SK-N-SH (cell line): ENCODE measurements at regions not wholly inside any gene's neighbourhood (a gene's known extent, or its start where the extent isn't known, plus 50 kb on each side); places are given as distances from the start of the nearest gene placed in this dataset.

Experiments
- CTCF ChIA-PET: fragments of 300-600, 350-600 bp; formaldehyde crosslinking; extraction: SDS; loops from one replicate; lab custom pipeline; 2021; lab: Yijun Ruan, JAX
- POLR2A ChIA-PET: fragments of 350-600 bp; sonication (Branson Sonifier 250); formaldehyde crosslinking; extraction: SDS; loops from one replicate; lab custom pipeline; 2020; ENCODE audit warnings: antibody characterized with exemption, inconsistent platforms; lab: Yijun Ruan, JAX
- DNase-seq: peaks from one replicate; pipeline ENCODE4 v3.0.0; 2012
- H2AFZ ChIP-seq: fragments of 200-600 bp; sonication (generic); 2 replicates; pipeline ENCODE4 v1.8.1; 2016; ENCODE audit warnings: antibody characterized with exemption, mild to moderate bottlenecking, low read depth
- H3F3A ChIP-seq: fragments of 200-600 bp; sonication (generic); replicated peaks from 2 replicates; pipeline ENCODE3; 2016; ENCODE audit warnings: antibody characterized with exemption, mild to moderate bottlenecking; ENCODE audit not compliant: insufficient read depth
- H3K27ac ChIP-seq, 2 experiments: fragments of 200-500 bp in 1 of 2; fragments of 200-600 bp in 1 of 2; sonication (Bioruptor generic) in 1 of 2; sonication (generic), shearing (Covaris generic) in 1 of 2; 2 replicates each; pipeline versions ENCODE4 v1.5.1 to v1.6.1; 2014 to 2016; ENCODE audit warnings: low read depth in 2 of 2, inconsistent platforms in 1 of 2, low read length in 1 of 2, mild to moderate bottlenecking in 1 of 2, mixed read lengths in 1 of 2
- H3K27me3 ChIP-seq: fragments of 200-600 bp; sonication (generic), shearing (Covaris generic); 2 replicates; pipeline ENCODE4 v1.6.1; 2016; ENCODE audit warnings: mixed run types; ENCODE audit not compliant: insufficient read depth
- H3K36me3 ChIP-seq, 2 experiments: fragments of 200-500 bp in 1 of 2; fragments of 200-600 bp in 1 of 2; sonication (Bioruptor generic) in 1 of 2; sonication (generic) in 1 of 2; replicated peaks in 1 of 2; 2 replicates each; pipeline versions ENCODE3 to v1.5.1; 2014 to 2016; ENCODE audit warnings: low read length in 1 of 2, mild to moderate bottlenecking in 1 of 2; ENCODE audit not compliant: insufficient read depth in 2 of 2, control insufficient read depth in 1 of 2
- H3K4me1 ChIP-seq, 2 experiments: fragments of 200-500 bp in 1 of 2; fragments of 200-600 bp in 1 of 2; sonication (Bioruptor generic) in 1 of 2; sonication (generic), shearing (Covaris generic) in 1 of 2; 2 replicates each; pipeline versions ENCODE4 v1.5.1 to v1.6.1; 2014 to 2016; ENCODE audit warnings: low read depth in 1 of 2, low read length in 1 of 2, mixed run types in 1 of 2; ENCODE audit not compliant: insufficient read depth in 2 of 2, control insufficient read depth in 1 of 2
- H3K4me2 ChIP-seq: fragments of 200-600 bp; sonication (generic), shearing (Covaris generic); 2 replicates; pipeline ENCODE4 v1.6.1; 2017; ENCODE audit warnings: mixed run types
- H3K4me3 ChIP-seq, 2 experiments: fragments of 200-500 bp in 1 of 2; fragments of 200-600 bp in 1 of 2; sonication (Bioruptor generic) in 1 of 2; sonication (generic), shearing (Covaris generic) in 1 of 2; 2 replicates each; pipeline versions ENCODE4 v1.5.1 to v1.8.1; 2014 to 2016; ENCODE audit warnings: low read depth in 2 of 2, inconsistent platforms in 1 of 2, low read length in 1 of 2, mild to moderate bottlenecking in 1 of 2, mixed read lengths in 1 of 2, moderate library complexity in 1 of 2
- H3K79me2 ChIP-seq: fragments of 200-600 bp; sonication (generic); 2 replicates; pipeline ENCODE4 v1.8.1; 2017; ENCODE audit warnings: mild to moderate bottlenecking; ENCODE audit not compliant: insufficient read depth
- H3K9ac ChIP-seq: fragments of 200-600 bp; sonication (generic); 2 replicates; pipeline ENCODE4 v1.6.1; 2017; ENCODE audit warnings: mixed run types
- H3K9me2 ChIP-seq: fragments of 200-600 bp; sonication (generic); 2 replicates; pipeline ENCODE4 v1.6.1; 2017; ENCODE audit warnings: mixed run types
- H3K9me3 ChIP-seq: fragments of 200-600 bp; sonication (generic); 2 replicates; pipeline ENCODE4 v1.6.1; 2017; ENCODE audit warnings: mixed run types, mild to moderate bottlenecking, moderate library complexity
- H4K20me1 ChIP-seq: fragments of 200-600 bp; sonication (generic); 2 replicates; pipeline ENCODE4 v1.6.1; 2017; ENCODE audit warnings: mild to moderate bottlenecking, mixed run types; ENCODE audit not compliant: insufficient read depth
- CHD2 ChIP-seq: fragments of 150-350 bp; IDR thresholded peaks from 2 replicates; pipeline ENCODE4 v1.6.1; 2018; ENCODE audit warnings: low read length; ENCODE audit not compliant: partially characterized antibody
- CTCF ChIP-seq: fragments of 200-600 bp; sonication (generic); IDR thresholded peaks from 2 replicates; pipeline ENCODE4 v1.6.1; 2017; ENCODE audit warnings: antibody characterized with exemption, mild to moderate bottlenecking, moderate library complexity
- FOSL2 ChIP-seq: IDR thresholded peaks from 2 replicates; pipeline ENCODE4 v1.4.0; 2012; ENCODE audit warnings: low read depth, mild to moderate bottlenecking, moderate library complexity, borderline replicate concordance
- NRF1 ChIP-seq: IDR thresholded peaks from 2 replicates; pipeline ENCODE4 v1.6.1; 2012; ENCODE audit warnings: low read depth, mild to moderate bottlenecking, low read length
- PBX3 ChIP-seq: IDR thresholded peaks from 2 replicates; pipeline ENCODE4; 2012
- POLR2AphosphoS5 ChIP-seq: IDR thresholded peaks from 2 replicates; pipeline ENCODE4 v1.6.1; 2012; ENCODE audit warnings: low read depth, low read length
- RAD21 ChIP-seq: IDR thresholded peaks from 2 replicates; pipeline ENCODE4 v1.6.1; 2012; ENCODE audit warnings: mild to moderate bottlenecking, low read length
- SIN3A ChIP-seq: IDR thresholded peaks from 2 replicates; pipeline ENCODE4 v1.6.1; 2012; ENCODE audit warnings: low read depth, mild to moderate bottlenecking, low read length, moderate library complexity, borderline replicate concordance
- SMC3 ChIP-seq: IDR thresholded peaks from 2 replicates; pipeline ENCODE4 v1.6.1; 2012; ENCODE audit warnings: low read depth, low read length, improper control_type of control experiment
- WGBS: methylation state at CpG from one replicate; pipeline ENCODE4 v1.1.6; 2017; ENCODE audit warnings: low lambda C conversion rate; 5-methylcytosine and 5-hydroxymethylcytosine counted together

DNA sequence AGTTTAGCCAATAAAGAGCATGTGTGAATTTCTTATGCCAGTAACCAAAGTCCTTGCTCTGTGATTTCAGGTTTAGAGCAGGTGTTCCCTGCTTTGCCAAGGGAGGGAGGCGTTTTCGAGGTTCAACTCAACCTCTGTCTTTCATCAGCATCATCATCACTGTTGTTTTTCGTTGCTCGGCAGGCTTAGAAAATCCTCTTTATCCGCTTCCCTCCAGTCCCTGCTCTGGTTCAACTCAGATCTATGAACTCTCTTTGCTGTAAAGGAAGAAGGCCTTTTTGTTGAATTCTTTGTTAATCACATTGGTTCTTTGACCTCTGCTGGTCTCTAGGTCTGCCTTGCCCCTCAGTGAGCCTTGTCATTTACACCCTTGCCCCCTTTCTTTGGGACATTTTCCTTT is 243.9 kb upstream of the RBFOX1 start:
- no peaks in the 10 kb centered on the region for H3K9me3 ChIP-seq
- no peaks in the 10 kb centered on the region for H3K36me3 ChIP-seq
- POLR2A ChIA-PET = no interaction called here
- no peaks in the 10 kb centered on the region for H3K79me2 ChIP-seq
- no peak overlapping the region for H3K4me3 ChIP-seq
- no peak overlapping the region for H3K9ac ChIP-seq
- WGBS = 36% methylated on average over 5 of the region's 5 CpGs
- no peak overlapping the region for H3K4me2 ChIP-seq
- H3F3A ChIP-seq = no peaks in the 10 kb centered on the region
- TF ChIP-seq CTCF (no peak), FOSL2 (no peak), NRF1 (no peak), CHD2 (no peak), PBX3 (no peak), POLR2AphosphoS5 (no peak)
- TF ChIP-seq, all 33 proteins: peak for 0
- H3K9me2 ChIP-seq = no peaks in the 10 kb centered on the region
- no peaks in the 10 kb centered on the region for H4K20me1 ChIP-seq
- CTCF ChIA-PET = no interaction called here
- no peak overlapping the region for H2AFZ ChIP-seq
- H3K27me3 ChIP-seq = no peaks in the 10 kb centered on the region
- no peak overlapping the region for H3K27ac ChIP-seq
- no peaks in the 10 kb centered on the region for H3K4me1 ChIP-seq
- no peak for DNase-seq

DNA sequence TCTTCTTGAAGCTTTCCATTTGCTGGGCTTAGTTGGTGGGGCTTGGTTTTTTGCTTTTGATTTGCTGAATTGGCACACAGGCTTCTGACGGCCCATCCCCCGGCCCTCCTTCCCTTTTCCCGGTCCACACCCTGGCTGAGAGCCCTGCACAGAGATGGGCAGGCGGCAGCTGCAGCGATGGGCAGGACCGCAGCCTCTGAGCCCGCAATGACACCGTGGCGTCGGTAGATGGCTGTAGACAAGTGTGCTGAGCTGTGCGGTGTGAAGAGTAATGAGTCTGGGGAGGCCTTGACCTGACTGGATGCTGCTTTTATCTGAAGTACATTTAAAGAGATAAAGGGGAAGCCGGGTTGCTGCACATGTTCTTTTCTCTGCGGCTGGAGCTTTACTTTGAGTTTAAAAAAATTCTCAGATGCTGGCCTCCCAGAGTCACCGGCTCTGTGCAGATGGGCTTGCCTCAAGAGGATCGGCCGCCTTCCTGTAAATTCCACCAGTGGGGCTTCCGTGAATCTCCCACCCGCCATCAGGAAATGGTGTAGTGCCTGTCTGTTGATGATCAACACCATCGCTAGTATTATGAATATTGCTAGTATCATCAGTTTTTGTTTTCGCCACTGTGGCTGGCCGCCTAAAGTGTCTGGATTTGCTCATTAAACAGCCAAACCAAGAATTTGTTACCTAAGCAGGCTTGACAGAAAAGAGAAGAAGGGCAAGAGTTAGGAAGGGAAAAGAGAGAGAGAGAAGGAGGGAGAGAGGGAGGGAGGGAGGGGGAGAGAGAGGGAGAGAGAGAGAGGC is 245.6 kb upstream of the RBFOX1 start:
- TF ChIP-seq SMC3 = peak; percentile 31; the same call in 1 of the 2 replicates
- no peak for TF ChIP-seq SIN3A
- peak; percentile 66 for TF ChIP-seq RAD21
- Histone ChIP-seq H3K4me2 (no peak overlapping the region), H3K9ac (no peak overlapping the region), H3K4me3 (no peak overlapping the region), H3K9me3 (no peaks in the 10 kb centered on the region), H4K20me1 (no peaks in the 10 kb centered on the region), H3K4me1 (no peaks in the 10 kb centered on the region; a peak in 1 of 4 replicates), H2AFZ (no peak overlapping the region), H3K27me3 (no peaks in the 10 kb centered on the region), H3K79me2 (no peaks in the 10 kb centered on the region), H3F3A (no peaks in the 10 kb centered on the region), H3K36me3 (no peaks in the 10 kb centered on the region), H3K27ac (no peak overlapping the region), H3K9me2 (no peaks in the 10 kb centered on the region)
- ChIA-PET POLR2A (no interaction called here), CTCF (interaction anchor here (0.6 to 1.4 kb wide), 6 partner anchors 8 to 1086 kb away, joined by 3 to 6 read pairs (median 4); no protein-coding TSS in a partner anchor)
- WGBS = 18% methylated on average over 20 of the region's 21 CpGs
- DNase-seq = peak; percentile 55
